GM23338 (cell line): ENCODE measurements at regions not wholly inside any gene's neighbourhood (a gene's known extent, or its start where the extent isn't known, plus 50 kb on each side); places are given as distances from the start of the nearest gene placed in this dataset.

Experiments
- CREB1 ChIP-seq: fragments of 250-450 bp; sonication (Bioruptor Pico); IDR thresholded peaks from 2 replicates; pipeline ENCODE4 v1.5.0; 2020; ENCODE audit warnings: low read depth, mild to moderate bottlenecking, moderate library complexity
- CTCF ChIP-seq, 2 experiments: fragments of 200-600 bp in 1 of 2; sonication (generic) in 1 of 2; conservative IDR thresholded peaks; 2 replicates each; pipeline versions ENCODE4 v1.5.1 to v1.6.1; 2016 to 2017; ENCODE audit warnings: antibody characterized with exemption in 2 of 2, low read depth in 2 of 2, mild to moderate bottlenecking in 2 of 2, moderate library complexity in 1 of 2
- ETS1 ChIP-seq: IDR thresholded peaks from 2 replicates; pipeline ENCODE4 v1.6.1; 2016; ENCODE audit warnings: antibody characterized with exemption
- EZH2 ChIP-seq: fragments of 200-600 bp; sonication (generic); IDR thresholded peaks from one replicate; pipeline ENCODE4 v1.8.0; 2017; ENCODE audit warnings: antibody characterized with exemption, mild to moderate bottlenecking, low read depth; ENCODE audit not compliant: unreplicated experiment
- EZH2phosphoT487 ChIP-seq: fragments of 200-600 bp; sonication (generic); IDR thresholded peaks from one replicate; pipeline ENCODE4 v1.8.1; 2018; ENCODE audit warnings: antibody characterized with exemption; ENCODE audit not compliant: unreplicated experiment
- JUNB ChIP-seq: IDR thresholded peaks from one replicate; pipeline ENCODE4 v1.6.1; 2016; ENCODE audit warnings: antibody characterized with exemption; ENCODE audit not compliant: unreplicated experiment
- NANOG ChIP-seq: IDR thresholded peaks from 2 replicates; pipeline ENCODE4 v1.6.1; 2016; ENCODE audit warnings: antibody characterized with exemption, borderline replicate concordance
- POLR2AphosphoS5 ChIP-seq: IDR thresholded peaks from 2 replicates; pipeline ENCODE4 v1.6.1; 2016; ENCODE audit warnings: antibody characterized with exemption, low read depth
- STAT1 ChIP-seq: IDR thresholded peaks from one replicate; pipeline ENCODE4 v1.6.1; 2016; ENCODE audit warnings: antibody characterized with exemption; ENCODE audit not compliant: unreplicated experiment
- ZNF114 ChIP-seq: fragments of 250-450 bp; sonication (Bioruptor Pico); IDR thresholded peaks from 2 replicates; pipeline ENCODE4 v1.5.0; 2020; ENCODE audit warnings: mild to moderate bottlenecking, moderate library complexity
- ZNF331 ChIP-seq: fragments of 250-450 bp; sonication (Bioruptor Pico); IDR thresholded peaks from 2 replicates; pipeline ENCODE4 v1.5.0; 2020; ENCODE audit warnings: low read depth, mild to moderate bottlenecking, moderate library complexity
- TF ChIP-seq, protein P1 (sequence below): fragments of 250-450 bp; sonication (Bioruptor Pico); IDR thresholded peaks from 2 replicates; pipeline ENCODE4 v1.5.0; 2020; ENCODE audit warnings: mild to moderate bottlenecking, moderate library complexity
- TF ChIP-seq, protein P2 (sequence below): IDR thresholded peaks from one replicate; pipeline ENCODE4 v1.6.1; 2018; ENCODE audit warnings: antibody characterized with exemption; ENCODE audit not compliant: unreplicated experiment

DNA sequence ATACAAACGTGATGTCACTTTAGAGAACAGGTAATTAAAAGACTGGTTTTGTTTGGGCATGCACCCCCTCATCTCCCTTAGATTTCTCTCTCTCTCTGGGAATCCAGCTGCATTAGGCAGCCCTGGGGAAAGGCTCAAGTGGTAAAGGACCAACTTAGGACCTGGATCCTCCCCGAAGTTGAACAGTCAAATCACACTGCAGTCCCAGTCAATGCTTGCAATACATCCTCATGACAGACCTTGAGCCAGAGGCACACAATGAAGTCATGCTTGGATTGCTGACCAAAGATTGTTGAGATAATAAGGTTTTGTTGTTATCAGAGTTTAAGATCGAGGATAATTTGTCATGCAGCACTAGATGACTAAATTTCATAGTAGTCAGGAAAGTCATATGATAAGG lies 1285.8 kb upstream of the NCAM2 start:
- TF ChIP-seq ETS1 (no peak), CTCF (conservative IDR thresholded peaks at IDR 0.05; ENCODE audit: low read depth in 2 of 2) (no peak), EZH2phosphoT487 (no peak), EZH2 (no peak), POLR2AphosphoS5 (no peak), JUNB (no peak), CREB1 (CRISPR knock-in tag) (no peak), STAT1 (no peak), NANOG (no peak), ZNF114 (CRISPR knock-in tag) (no peak), ZNF331 (CRISPR knock-in tag) (no peak)
- TF ChIP-seq, protein P1, sequence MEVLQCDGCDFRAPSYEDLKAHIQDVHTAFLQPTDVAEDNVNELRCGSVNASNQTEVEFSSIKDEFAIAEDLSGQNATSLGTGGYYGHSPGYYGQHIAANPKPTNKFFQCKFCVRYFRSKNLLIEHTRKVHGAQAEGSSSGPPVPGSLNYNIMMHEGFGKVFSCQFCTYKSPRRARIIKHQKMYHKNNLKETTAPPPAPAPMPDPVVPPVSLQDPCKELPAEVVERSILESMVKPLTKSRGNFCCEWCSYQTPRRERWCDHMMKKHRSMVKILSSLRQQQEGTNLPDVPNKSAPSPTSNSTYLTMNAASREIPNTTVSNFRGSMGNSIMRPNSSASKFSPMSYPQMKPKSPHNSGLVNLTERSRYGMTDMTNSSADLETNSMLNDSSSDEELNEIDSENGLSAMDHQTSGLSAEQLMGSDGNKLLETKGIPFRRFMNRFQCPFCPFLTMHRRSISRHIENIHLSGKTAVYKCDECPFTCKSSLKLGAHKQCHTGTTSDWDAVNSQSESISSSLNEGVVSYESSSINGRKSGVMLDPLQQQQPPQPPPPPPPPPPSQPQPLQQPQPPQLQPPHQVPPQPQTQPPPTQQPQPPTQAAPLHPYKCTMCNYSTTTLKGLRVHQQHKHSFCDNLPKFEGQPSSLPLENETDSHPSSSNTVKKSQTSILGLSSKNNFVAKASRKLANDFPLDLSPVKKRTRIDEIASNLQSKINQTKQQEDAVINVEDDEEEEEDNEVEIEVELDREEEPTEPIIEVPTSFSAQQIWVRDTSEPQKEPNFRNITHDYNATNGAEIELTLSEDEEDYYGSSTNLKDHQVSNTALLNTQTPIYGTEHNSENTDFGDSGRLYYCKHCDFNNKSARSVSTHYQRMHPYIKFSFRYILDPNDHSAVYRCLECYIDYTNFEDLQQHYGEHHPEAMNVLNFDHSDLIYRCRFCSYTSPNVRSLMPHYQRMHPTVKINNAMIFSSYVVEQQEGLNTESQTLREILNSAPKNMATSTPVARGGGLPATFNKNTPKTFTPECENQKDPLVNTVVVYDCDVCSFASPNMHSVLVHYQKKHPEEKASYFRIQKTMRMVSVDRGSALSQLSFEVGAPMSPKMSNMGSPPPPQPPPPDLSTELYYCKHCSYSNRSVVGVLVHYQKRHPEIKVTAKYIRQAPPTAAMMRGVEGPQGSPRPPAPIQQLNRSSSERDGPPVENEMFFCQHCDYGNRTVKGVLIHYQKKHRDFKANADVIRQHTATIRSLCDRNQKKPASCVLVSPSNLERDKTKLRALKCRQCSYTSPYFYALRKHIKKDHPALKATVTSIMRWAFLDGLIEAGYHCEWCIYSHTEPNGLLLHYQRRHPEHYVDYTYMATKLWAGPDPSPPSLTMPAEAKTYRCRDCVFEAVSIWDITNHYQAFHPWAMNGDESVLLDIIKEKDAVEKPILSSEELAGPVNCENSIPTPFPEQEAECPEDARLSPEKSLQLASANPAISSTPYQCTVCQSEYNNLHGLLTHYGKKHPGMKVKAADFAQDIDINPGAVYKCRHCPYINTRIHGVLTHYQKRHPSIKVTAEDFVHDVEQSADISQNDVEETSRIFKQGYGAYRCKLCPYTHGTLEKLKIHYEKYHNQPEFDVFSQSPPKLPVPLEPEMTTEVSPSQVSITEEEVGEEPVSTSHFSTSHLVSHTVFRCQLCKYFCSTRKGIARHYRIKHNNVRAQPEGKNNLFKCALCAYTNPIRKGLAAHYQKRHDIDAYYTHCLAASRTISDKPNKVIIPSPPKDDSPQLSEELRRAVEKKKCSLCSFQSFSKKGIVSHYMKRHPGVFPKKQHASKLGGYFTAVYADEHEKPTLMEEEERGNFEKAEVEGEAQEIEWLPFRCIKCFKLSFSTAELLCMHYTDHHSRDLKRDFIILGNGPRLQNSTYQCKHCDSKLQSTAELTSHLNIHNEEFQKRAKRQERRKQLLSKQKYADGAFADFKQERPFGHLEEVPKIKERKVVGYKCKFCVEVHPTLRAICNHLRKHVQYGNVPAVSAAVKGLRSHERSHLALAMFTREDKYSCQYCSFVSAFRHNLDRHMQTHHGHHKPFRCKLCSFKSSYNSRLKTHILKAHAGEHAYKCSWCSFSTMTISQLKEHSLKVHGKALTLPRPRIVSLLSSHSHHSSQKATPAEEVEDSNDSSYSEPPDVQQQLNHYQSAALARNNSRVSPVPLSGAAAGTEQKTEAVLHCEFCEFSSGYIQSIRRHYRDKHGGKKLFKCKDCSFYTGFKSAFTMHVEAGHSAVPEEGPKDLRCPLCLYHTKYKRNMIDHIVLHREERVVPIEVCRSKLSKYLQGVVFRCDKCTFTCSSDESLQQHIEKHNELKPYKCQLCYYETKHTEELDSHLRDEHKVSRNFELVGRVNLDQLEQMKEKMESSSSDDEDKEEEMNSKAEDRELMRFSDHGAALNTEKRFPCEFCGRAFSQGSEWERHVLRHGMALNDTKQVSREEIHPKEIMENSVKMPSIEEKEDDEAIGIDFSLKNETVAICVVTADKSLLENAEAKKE (CRISPR knock-in tag): no peak
- TF ChIP-seq, protein P2, sequence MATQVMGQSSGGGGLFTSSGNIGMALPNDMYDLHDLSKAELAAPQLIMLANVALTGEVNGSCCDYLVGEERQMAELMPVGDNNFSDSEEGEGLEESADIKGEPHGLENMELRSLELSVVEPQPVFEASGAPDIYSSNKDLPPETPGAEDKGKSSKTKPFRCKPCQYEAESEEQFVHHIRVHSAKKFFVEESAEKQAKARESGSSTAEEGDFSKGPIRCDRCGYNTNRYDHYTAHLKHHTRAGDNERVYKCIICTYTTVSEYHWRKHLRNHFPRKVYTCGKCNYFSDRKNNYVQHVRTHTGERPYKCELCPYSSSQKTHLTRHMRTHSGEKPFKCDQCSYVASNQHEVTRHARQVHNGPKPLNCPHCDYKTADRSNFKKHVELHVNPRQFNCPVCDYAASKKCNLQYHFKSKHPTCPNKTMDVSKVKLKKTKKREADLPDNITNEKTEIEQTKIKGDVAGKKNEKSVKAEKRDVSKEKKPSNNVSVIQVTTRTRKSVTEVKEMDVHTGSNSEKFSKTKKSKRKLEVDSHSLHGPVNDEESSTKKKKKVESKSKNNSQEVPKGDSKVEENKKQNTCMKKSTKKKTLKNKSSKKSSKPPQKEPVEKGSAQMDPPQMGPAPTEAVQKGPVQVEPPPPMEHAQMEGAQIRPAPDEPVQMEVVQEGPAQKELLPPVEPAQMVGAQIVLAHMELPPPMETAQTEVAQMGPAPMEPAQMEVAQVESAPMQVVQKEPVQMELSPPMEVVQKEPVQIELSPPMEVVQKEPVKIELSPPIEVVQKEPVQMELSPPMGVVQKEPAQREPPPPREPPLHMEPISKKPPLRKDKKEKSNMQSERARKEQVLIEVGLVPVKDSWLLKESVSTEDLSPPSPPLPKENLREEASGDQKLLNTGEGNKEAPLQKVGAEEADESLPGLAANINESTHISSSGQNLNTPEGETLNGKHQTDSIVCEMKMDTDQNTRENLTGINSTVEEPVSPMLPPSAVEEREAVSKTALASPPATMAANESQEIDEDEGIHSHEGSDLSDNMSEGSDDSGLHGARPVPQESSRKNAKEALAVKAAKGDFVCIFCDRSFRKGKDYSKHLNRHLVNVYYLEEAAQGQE: no peak
